T-helper 9 cell (primary cell): ENCODE measurements at regions not wholly inside any gene's neighbourhood (a gene's known extent, or its start where the extent isn't known, plus 50 kb on each side); places are given as distances from the start of the nearest gene placed in this dataset.

ENCODE experiments used
- DNase-seq: peaks from one replicate; pipeline ENCODE4 v3.0.0-alpha.2; 2020

DNA sequence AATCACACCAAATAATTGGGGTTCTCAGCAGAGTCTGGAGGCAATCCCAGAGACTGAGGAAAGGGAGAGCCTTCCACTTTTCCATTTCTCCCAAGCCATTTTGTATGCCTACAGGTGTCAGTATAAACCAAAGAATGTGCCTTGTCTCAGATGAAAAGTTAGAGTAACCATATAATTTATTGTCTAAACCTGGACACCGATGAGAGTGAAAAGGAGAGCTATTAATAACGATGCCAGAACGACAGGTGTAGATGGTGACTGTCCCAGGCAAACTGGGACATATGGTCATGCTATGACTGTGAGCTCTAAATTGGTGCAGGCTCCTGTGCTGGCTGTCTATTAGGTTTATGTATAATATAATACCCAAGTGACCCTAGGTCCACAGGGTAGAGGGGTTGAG, 219.6 kb downstream of the ARHGAP12 start:
- DNase-seq: no peak

DNA sequence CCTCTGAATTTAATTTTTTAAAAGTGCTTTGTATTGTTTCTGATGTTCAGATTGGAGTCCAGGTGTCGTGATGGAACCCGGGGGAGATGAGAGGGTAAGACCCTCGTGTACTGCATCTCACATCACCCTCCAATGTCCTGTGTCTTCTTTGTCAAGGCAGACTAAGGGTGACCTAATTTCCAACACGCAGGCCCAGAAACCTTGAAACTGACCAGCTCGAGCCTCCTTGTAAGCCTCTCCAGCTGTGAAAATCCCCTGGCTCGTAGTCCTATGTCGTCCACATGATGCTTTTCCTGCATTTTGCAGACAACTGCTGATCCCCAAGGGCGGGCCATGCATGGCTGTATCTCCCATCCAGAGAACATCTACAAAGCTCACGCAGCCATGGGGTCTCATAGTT, 220.2 kb downstream of the ARHGAP12 start:
- DNase-seq: no peak

DNA sequence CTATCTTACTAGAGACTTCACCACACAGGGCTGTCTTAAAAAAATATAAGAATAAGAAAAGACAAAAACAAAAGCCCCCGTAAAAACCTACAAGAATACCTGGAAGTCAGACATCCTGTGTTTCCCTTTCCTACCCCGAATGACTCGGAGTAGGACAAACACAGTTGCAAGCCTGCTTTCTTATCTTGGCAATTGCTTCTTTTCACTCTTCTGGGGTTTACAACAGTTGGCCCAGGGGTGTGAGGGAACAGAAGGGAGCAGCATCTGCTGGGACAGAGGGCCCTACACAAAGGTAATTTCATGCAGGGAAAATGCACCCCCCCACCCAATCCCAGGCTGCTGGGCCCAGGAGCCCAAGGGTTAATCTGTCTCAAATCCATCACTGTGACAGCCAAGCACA, 220.6 kb downstream of the ARHGAP12 start:
- no peak for DNase-seq

DNA sequence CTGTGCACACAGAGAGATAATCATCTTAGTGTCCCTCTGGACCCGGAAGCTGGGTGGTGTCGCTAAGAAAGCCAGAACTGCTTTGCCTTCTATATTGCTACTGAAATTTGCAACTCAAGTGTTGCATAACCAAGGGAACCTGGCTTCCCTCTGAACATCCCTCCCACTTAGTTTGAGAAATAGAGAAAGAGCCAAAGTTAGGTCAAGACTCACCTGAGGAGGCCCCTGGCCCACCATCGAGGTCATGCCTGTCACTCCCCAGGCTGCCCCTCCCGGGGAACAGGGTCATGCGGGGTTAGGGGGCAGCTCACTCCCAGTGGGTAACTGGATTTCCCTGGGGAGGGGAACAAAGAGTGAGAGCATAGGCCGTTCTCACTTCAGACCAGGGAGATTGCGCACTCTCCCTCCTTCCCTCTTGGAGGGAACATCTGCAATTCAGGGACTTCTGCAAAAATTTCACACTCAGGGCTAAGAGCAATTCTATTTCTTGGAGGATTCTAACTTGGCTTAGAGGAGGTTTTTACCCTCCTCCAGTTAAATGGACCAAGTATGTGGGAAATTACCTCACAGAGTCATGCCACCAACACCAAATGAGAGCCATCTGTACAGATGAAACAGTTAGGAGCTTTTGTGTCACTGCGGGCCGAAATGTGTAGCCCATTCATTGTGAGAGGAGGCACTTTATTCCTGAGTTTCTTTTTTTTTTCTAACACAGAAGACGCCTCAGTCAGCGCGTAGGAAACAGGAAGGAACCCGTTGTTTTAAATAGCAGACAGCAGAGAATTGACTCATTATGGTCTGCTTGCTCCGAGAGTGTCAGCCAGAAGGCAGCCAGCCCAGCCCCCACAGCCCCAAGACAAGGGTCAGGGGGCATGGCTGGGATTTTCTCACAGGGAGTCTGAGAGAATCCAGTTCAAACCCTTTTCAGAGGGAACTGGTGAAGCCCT, 221.3 kb downstream of the ARHGAP12 start:
- DNase-seq: no peak

DNA sequence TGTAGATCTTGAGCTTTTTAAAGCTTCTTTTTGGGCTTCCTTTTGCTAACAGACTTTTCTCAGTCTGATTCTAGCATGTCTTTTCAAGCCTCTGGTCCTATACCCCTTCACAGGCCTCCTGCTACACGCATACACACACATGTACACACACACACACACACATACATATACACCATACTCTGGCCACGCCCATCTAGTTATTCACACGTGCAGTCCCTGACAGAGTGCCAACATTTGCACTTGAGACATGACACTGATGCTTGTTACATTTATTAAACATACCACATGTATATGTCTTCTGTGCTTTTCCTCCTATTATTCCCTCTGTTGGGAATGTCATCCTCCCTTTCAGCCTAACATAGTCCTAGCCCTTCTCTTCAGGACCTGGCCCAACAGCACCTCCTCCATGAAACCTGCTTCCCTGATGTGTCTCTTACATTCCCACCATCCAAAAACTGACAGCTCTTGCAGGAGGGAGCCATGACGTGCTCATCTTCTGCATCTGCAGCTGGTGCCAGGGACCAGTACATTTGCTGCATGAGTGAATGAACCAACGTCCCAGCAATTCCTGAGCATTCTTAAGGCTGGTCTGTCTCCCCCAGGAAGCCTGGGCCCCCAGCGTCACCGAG, 222.1 kb downstream of the ARHGAP12 start:
- DNase-seq: no peak

DNA sequence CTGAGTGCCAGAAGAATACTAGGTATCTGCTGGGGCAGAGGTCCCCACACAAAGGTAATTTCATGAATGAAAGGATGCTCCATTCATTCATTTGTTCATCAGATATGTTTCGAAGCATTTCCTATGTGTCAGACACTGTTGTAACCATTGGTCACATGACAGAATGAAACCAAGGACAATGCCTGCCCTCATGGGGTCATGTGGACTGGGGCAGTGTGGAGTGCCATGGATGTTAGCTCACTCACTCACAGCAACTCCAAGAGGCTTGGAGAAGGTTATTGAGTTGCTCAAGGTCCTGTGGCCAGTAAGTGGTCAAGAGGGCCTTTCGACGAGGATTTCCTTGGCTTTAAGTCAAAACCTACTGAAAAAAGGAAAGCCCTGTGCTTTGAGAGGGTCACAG, 223.5 kb downstream of the ARHGAP12 start:
- DNase-seq: no peak

DNA sequence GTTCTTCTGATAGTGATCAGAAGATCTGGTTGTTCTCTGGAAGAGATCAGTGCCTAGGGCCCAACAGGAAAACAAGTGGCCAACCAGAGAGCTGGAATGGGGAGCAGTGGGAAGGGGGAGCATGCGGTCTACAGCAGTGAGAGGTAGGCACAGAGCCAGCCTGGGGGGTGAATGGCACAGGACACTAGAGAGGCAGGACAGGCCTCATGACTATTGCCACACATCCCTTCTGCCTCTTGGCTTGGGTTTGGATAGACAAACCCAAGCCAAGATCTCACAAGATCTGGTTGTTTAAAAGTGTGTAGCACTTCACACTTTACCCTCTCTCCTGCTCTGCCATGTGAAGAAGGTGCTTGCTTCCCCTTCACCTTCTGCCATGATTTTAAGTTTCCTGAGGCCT, 224.4 kb downstream of the ARHGAP12 start:
- DNase-seq: no peak

DNA sequence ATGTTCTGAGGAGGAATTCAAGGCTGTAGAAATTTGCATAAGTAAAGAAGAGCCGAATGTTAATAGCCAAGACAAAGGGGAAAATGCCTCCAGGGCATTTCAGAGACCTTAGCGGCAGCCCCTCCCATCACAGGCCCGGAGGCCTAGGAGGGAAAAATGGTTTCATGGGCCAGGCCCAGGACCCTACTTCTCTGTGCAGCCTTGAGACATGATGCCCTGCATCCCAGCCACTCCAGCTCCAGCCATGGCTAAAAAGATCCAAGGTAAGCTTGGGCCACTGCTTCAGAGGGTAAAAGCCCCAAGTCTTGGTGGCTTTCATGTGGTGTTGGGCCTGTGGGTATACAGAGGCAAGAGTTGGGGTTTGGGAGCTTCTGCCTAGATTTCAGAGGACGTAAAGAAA, 225.7 kb downstream of the ARHGAP12 start:
- no peak for DNase-seq

DNA sequence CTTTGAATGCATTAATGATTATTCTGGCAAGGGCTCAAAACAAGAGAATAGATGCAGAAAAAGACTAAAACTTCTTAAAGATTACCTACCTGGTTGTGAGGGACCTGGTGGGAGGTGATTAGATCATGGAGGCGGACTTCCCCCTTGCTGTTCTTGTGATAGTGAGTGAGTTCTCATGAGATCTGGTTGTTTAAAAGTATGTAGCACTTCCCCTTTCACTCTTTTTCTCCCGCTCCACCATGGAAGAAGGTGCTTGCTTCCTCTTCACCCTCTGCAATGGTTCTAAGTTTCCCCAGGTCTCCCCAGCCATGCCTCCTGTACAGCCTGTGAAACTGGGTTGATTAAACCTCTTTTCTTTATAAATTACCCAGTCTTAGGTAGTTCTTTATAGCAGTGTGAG, 226.6 kb downstream of the ARHGAP12 start:
- no peak for DNase-seq

DNA sequence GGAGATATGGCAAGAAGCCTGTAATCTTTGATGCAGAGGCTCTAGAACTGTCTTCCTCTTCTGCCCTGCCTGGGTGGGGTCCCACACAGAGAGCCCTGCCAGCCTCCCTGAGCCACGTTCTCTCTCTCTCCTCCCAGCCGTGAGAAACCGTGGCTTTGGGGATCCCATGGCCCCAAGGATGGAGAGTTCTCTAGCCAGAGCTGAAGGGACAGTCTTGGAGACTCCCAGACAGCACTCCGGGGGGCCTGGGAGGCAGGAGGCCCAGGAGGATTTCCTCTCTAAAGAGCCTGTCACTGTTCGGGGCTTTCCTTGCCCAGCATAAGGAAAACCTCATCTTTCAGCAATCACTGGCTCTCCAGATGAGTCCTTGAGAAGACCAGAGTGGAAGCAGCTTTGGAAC, 227.1 kb downstream of the ARHGAP12 start:
- DNase-seq: no peak

DNA sequence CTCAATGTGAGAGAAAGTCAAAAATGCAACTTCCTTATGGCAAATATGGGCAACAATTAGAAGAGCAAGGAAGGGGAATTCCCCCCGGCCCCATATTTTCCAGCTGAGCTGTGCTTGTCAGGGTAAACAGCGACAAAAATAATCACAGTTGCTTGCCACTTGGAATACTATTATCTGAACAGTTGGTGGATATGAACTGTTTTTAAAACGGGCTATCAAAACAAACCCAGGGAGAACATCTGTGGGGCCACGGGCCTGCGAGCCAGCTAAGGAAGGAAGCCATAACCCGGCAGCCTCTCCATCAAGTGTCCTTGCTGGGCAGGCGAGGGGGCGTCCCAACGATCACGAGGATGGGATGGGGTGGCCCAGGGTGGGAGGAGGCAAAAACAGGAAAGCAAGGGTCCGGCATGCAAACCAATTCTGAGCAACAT, 228.4 kb downstream of the ARHGAP12 start:
- no peak for DNase-seq

DNA sequence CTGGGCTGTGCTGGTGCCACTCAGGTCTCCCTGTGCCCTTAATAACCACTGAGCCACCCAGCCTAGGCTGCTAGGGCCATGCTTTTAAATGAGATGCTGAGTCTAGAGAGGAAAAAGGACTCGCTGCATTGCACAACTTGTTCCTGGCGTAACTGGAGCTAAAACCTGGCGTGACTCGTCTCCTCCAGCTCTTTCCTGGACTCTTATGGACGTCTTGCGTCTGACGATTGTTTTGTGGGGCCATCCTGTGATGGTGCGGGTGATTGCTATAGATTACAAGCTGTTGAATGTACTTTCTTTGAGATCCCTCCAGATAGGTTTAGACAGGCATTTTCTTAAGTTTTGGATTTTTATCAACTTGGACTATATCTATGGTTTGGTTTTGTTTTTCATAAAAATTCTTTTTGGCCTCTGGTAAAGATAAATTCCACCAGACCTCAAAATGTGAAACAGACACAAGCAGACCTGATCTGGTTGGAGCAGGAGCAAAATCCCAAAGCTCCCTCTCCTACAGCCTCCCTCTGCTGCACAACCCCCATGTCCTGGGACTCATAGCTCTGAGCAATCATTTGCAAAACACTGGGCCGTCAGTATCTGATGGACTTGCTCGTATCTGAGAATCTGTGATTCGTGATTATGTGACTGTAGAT, 230.3 kb downstream of the ARHGAP12 start:
- no peak for DNase-seq

DNA sequence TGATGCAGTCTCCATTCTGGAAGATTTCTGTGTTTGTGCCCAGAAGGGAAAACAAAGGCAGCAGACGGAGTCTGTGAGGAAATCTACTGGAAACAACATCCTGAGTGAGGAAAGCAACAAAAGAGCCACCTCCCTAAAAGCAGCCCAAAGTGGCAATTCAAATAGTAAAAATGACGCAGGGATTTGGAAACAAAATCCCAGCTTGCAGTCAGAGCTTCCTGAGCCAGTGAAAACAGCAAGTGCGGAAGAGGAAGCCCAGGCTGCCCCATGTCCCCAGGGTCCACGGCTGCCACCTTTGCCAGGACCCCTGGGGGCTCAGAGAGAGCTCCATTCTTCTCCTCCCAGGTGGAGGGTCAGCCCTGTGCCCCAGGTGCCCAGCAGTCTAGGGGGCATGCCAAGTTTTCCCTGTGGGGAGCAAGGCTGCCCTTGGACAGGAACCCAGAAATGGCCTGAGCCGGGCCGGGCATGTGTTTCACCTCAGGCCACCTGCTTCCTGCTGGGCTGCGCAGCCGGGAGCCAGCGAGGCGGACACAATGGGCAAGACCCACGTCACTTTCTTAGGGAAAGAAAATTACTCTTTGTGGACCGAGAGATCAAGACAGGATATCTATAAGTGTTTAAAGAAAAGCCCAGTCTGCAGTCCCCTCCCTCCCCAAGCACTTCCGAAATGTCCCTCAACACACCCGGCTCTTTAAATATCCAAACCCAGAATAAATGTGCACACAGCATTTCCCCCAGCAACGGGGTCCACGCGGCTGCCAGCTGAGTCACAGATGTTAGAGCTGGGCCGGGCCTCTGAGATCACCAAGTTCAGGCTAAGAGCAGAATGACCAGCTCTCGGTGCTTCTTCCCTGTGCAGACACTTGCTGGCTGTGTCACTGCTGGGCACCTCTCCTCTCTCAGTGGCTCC, 231.1 kb downstream of the ARHGAP12 start:
- DNase-seq: no peak

DNA sequence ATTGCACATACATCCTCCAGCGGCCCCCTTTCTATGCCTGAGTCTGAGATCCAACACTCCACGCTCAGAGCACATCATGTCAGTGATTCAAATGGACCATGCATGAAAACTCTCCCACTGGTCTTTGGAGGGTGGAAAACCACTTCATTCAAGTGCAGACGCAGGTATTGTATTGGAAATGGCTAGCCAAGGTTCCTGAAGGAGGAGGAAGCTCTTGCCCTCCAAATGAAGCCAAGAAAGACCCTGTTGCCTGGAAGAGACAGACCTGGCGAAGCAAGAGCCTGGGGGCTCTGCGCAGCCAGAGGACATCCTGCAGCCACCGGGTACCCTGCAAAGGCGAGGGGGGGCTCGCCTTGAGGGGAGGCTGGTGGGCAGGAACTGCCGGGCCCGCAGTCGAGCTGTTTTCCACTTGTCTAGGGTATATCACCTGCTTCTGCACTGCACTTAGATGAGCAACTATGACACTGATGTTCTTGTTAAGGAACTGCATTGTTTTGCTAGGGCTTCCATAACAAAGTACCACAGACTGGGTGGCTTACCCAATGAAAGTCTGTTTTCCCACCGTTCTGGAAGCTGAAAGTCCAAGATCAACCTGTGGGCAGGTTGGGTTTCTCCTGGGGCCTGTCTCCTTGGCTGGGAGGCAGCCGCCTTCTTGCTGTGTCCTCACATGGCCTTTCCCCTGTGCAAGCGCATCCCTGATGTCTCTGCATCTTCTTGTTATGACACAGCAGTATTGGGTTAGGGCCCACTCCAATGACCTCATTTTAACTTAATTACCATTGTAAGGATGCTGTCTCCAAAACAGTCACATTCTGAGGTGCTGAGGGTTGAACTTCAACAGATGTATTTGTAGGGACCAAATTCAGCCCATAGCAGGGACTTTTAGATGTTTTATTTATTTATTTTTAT, 233.4 kb downstream of the ARHGAP12 start:
- DNase-seq: no peak

DNA sequence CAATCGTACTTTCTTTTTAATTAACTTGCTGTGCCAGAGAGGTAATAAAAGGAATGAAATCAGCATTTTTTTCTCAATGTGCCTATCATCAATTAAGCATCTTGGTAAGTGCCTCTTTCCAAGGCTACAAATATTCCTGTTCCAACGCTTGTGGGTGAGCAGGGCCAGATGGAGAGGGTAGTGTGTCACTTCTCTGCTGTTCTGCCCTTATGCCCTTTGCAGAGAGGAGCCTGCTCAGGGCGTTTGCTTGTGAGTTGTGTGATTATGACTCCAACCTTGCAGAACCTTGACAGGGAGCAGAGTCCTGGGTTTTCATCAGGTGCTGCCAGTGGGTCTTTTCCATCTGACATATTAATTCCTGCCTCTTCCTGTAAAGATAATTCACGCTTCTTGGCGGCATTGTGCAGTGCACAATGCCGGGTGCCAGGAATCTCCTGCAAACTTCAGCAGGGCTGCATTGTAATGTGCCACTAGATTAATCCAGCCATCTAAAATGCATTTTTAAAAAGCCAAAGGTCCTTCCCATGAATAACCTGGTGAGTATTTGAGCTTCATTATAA, 234.4 kb downstream of the ARHGAP12 start:
- no peak for DNase-seq

DNA sequence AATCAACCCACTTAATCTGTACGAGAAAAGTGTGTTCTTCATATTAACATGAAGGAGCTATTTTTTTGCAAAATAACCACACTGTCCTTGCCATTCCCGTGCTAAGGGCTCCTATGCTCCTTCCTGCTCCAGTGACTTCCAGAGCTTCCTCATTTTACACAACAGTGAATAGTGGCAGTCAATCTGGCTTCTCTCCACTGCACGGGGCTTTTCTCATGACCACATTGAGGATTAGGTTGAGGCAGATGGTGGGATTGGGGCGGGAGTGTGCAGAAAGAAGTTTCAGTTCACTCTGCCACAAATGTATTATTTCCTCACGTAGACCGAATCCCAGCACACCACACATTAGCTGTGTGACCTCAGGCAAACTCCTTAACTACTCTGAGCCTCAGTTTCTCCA, 235.1 kb downstream of the ARHGAP12 start:
- no peak for DNase-seq

DNA sequence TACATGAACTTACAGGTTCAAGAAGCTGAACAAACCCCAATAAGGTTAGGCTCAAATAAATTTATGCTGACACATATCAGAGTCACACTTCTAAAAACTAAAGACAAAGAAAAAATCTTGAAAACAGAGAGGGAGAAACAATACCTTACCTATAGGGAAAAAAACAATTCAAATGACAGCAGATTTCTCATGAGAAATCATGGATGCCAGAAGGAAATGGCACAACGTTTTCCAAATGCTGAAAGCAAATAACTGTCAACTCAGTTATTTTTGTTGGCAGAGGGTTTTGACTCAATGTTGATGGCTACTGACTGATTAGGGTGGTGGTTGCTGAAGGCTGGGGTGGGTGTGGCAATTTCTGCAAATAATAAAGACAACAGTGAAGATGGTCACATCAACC, 239.4 kb downstream of the ARHGAP12 start:
- DNase-seq: no peak

DNA sequence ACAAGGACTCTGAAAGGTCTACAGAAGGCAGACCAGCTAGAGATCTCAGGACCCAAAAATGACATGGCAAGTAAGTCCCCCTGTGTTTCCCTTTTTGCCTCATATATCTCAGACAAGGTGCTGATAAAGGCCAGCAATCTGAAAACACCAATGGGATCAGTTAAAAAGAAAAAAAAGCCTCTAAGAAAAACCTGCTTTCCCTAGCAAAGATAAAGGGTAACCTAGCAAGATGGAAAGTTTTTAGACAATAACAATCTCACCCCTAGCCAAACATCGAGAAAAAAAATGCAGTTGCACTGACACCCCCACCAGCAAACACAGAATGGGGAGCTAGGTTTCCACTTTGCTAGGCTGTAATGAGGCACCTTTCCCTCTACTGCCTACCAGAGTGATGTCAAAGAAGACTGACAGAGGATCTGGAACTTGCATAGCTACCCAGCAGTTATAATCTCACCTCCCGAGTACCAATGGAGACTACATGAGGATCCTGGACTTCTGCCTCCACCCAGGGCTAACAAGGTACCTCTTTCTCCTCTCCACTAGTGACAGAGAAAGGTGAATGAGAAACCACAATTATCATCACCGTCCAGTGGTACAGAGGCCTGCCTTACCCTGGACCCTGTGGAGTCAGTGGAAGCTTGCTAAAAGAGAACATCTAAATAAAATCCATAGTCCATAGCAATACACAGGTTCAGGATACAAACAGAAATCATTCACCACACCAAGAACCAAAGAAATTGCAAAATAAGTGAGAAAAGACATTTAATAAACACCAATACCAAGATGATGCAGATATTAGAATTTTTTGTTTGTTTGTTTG, 240.8 kb downstream of the ARHGAP12 start:
- no peak for DNase-seq

DNA sequence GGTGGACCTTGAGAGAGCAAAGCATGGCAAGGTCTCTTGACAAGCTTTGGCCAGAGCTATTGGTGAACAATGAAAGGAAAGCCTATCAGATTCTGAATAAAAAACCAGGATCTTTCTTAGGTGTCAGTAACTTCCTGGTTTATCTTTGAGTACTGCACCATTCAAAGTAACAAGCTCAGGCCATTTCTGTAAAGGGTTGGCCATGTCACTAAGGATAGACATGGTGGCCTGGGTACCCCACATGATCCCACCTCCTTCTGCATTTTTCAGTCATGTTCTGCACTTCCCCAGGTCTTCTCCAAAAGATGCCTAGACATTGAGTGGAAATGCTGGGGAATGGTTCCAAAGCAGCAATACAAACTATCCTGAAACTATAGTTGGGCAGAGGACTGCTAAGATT, 242.0 kb downstream of the ARHGAP12 start:
- no peak for DNase-seq

DNA sequence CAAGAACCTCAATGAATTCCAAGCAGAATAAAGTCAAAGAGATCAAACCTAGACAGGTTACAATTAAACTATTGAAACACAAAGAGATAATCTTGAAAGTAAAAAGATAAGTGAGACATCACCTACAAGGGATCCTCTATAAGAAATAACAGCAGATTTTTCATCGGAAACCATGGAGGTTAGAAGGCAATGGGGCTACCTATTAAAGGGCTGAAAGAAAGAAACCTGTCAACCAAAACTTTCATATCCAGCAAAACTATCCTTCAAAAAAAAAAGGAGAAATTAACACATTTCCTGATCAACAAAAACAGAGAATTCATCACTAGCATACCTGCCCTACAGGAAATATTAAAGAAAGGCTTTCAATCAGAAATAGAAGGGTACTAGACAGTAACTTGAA, 244.9 kb downstream of the ARHGAP12 start:
- no peak for DNase-seq
